ENCODE measurements at regions not wholly inside any gene's neighbourhood (a gene's known extent, or its start where the extent isn't known, plus 50 kb on each side); places are given as distances from the start of the nearest gene placed in this dataset.

DNA sequence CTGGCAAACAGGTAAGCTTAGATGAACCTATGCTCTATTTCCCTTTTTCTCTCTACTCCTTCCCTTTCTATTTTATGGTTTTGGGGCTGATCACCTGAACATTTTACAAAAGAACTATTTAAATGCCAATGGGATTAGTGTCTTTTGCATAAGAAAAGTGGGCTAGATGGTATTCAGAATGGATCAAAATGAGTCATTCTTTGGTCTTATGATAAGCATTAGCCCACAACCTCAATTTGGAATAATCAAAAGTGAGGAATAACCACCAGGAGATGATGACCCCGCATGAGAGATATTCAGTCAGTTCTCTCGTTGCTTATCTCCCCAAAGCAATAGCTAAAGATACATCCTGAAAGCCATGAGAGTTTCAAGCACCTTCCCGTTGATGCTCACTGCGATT, 399.0 kb upstream of the CADM1 start:
- TF ChIP-seq CTCF (conservative IDR thresholded peaks at IDR 0.05 in 1 of 2, IDR thresholded peaks at IDR 0.05 in 1 of 2; ENCODE audit: extremely low read depth in 1 of 2, insufficient read depth in 1 of 2, low read depth in 1 of 2, low read length in 2 of 2) (no peak), EZH2 (IDR thresholded peaks at IDR 0.05; ENCODE audit: borderline replicate concordance, low read length) (no peak)

Data from mammary epithelial cell (primary cell).